ENCODE measurements at regions not wholly inside any gene's neighbourhood (a gene's known extent, or its start where the extent isn't known, plus 50 kb on each side); places are given as distances from the start of the nearest gene placed in this dataset.

GRCh38 chr2:226431288-226431948 lies 368.2 kb downstream of the IRS1 start:
- no peak overlapping the region for H3K27ac ChIP-seq (ENCODE audit: low read depth in 1 of 2, low read length in 2 of 2)
- no peak for DNase-seq
- no peaks in the 10 kb centered on the region for H3K4me1 ChIP-seq (ENCODE audit: insufficient read depth, low read length)
- no peaks in the 10 kb centered on the region for H3K36me3 ChIP-seq (ENCODE audit: insufficient read depth, low read length)
- H3K4me3 Mint-ChIP-seq: no peak overlapping the region
- no peak overlapping the region for H3K4me3 ChIP-seq (ENCODE audit: low read length)
- CTCF ChIA-PET: no interaction called here
- H3K36me3 Mint-ChIP-seq (ENCODE audit: low read depth): no peaks in the 10 kb centered on the region
- no peaks in the 10 kb centered on the region for H3K9me3 ChIP-seq (ENCODE audit: control insufficient read depth in 1 of 2, insufficient read depth in 1 of 2, low read length in 2 of 2)
- no peak for ATAC-seq (ENCODE audit: poor library complexity)
- intact Hi-C loops (cut with DNase I, micrococcal nuclease): no loop called here
- H3K4me1 Mint-ChIP-seq (ENCODE audit: low read depth): no peaks in the 10 kb centered on the region
- H3K9me3 Mint-ChIP-seq: no peaks in the 10 kb centered on the region
- no peak for TF ChIP-seq CTCF (IDR thresholded peaks at IDR 0.05)
- no peaks in the 10 kb centered on the region for H3K27me3 ChIP-seq (ENCODE audit: control insufficient read depth in 1 of 2, insufficient read depth in 2 of 2, low read length in 2 of 2)
- no peak overlapping the region for H3K27ac Mint-ChIP-seq
- POLR2A ChIA-PET: no interaction called here
- peaks cover 43% of the 10 kb centered on the region for H3K27me3 Mint-ChIP-seq

GRCh38 chr2:226429476-226429875 lies 370.1 kb downstream of the IRS1 start:
- no peak for DNase-seq
- intact Hi-C loops (cut with DNase I, micrococcal nuclease): no loop called here
- peaks cover 26% of the 10 kb centered on the region for H3K27me3 Mint-ChIP-seq
- no peak for TF ChIP-seq CTCF (IDR thresholded peaks at IDR 0.05)
- ChIA-PET POLR2A (no interaction called here), CTCF (no interaction called here)
- no peaks in the 10 kb centered on the region for H3K9me3 ChIP-seq (ENCODE audit: control insufficient read depth in 1 of 2, insufficient read depth in 1 of 2, low read length in 2 of 2)
- no peak overlapping the region for H3K27ac Mint-ChIP-seq
- H3K4me1 ChIP-seq (ENCODE audit: insufficient read depth, low read length): no peaks in the 10 kb centered on the region
- H3K9me3 Mint-ChIP-seq: no peaks in the 10 kb centered on the region
- no peak overlapping the region for H3K4me3 Mint-ChIP-seq
- H3K36me3 ChIP-seq (ENCODE audit: insufficient read depth, low read length): no peaks in the 10 kb centered on the region
- no peak overlapping the region for H3K4me3 ChIP-seq (ENCODE audit: low read length)
- H3K27ac ChIP-seq (ENCODE audit: low read depth in 1 of 2, low read length in 2 of 2): no peak overlapping the region
- no peak for ATAC-seq (ENCODE audit: poor library complexity)
- no peaks in the 10 kb centered on the region for H3K36me3 Mint-ChIP-seq (ENCODE audit: low read depth)
- H3K4me1 Mint-ChIP-seq (ENCODE audit: low read depth): no peaks in the 10 kb centered on the region
- H3K27me3 ChIP-seq (ENCODE audit: control insufficient read depth in 1 of 2, insufficient read depth in 2 of 2, low read length in 2 of 2): no peaks in the 10 kb centered on the region

- H3K27me3 Mint-ChIP-seq: peaks cover 25% of the 10 kb centered on the region
- ChIA-PET CTCF (no interaction called here), POLR2A (no interaction called here)
Measured at GRCh38 chr2:226427538-226428307, 371.9 kb downstream of the IRS1 start.

More at GRCh38 chr2:226427538-226428307, 371.9 kb downstream of the IRS1 start:
- ATAC-seq (ENCODE audit: poor library complexity) (no peak), DNase-seq (peak in 2 of 14 experiments; percentile 17 to 18)
- Mint-ChIP-seq H3K27ac (no peak overlapping the region), H3K9me3 (no peaks in the 10 kb centered on the region), H3K4me1 (ENCODE audit: low read depth) (peaks cover 10% of the 10 kb centered on the region), H3K4me3 (no peak overlapping the region), H3K36me3 (ENCODE audit: low read depth) (no peaks in the 10 kb centered on the region)
- Histone ChIP-seq H3K9me3 (ENCODE audit: control insufficient read depth in 1 of 2, insufficient read depth in 1 of 2, low read length in 2 of 2) (no peaks in the 10 kb centered on the region), H3K36me3 (ENCODE audit: insufficient read depth, low read length) (no peaks in the 10 kb centered on the region), H3K27ac (ENCODE audit: low read depth in 1 of 2, low read length in 2 of 2) (no peak overlapping the region), H3K27me3 (ENCODE audit: control insufficient read depth in 1 of 2, insufficient read depth in 2 of 2, low read length in 2 of 2) (no peaks in the 10 kb centered on the region), H3K4me1 (ENCODE audit: insufficient read depth, low read length) (peaks cover 7% of the 10 kb centered on the region), H3K4me3 (ENCODE audit: low read length) (no peak overlapping the region)
- intact Hi-C loops (cut with DNase I, micrococcal nuclease): no loop called here
- TF ChIP-seq CTCF (IDR thresholded peaks at IDR 0.05): no peak
